WTC11 (cell line): ENCODE measurements at regions not wholly inside any gene's neighbourhood (a gene's known extent, or its start where the extent isn't known, plus 50 kb on each side); places are given as distances from the start of the nearest gene placed in this dataset.

ENCODE experiments used
- PRDM15 ChIP-seq: sonication (generic); formaldehyde crosslinking; IDR thresholded peaks from 2 replicates; pipeline ENCODE4 v1.8.0; 2022; ENCODE audit warnings: missing genetic modification reagents
- TEAD4 ChIP-seq: sonication (generic); formaldehyde crosslinking; IDR thresholded peaks from 2 replicates; pipeline ENCODE4 v1.8.0; 2022; ENCODE audit warnings: mild to moderate bottlenecking, missing genetic modification reagents

GRCh38 chr6:86440608-86441007 lies 496.7 kb upstream of the HTR1E start:
- TF ChIP-seq PRDM15 (CRISPR knock-in tag) (no peak), TEAD4 (CRISPR knock-in tag) (no peak)
